ENCODE measurements at regions not wholly inside any gene's neighbourhood (a gene's known extent, or its start where the extent isn't known, plus 50 kb on each side); places are given as distances from the start of the nearest gene placed in this dataset.

- DNase-seq (ENCODE audit: low spot score): peak; percentile 0
Observed at GRCh38 chrX:50536955-50537354, 66.3 kb upstream of the DGKK start.
